HG03439 (cell line): ENCODE measurements at regions not wholly inside any gene's neighbourhood (a gene's known extent, or its start where the extent isn't known, plus 50 kb on each side); places are given as distances from the start of the nearest gene placed in this dataset.
"Not testable (repeated sequence)": the region's sequence is repeated elsewhere in the genome, so short reads cannot be mapped to it uniquely, and the experiment has no call there.

ENCODE experiments used
- ATAC-seq: cut with Tn5 transposase; IDR thresholded peaks from one replicate; pipeline ENCODE4 v1.9.1; 2021; ENCODE audit warnings: mild to moderate bottlenecking, moderate library complexity; ENCODE audit not compliant: unreplicated experiment

DNA sequence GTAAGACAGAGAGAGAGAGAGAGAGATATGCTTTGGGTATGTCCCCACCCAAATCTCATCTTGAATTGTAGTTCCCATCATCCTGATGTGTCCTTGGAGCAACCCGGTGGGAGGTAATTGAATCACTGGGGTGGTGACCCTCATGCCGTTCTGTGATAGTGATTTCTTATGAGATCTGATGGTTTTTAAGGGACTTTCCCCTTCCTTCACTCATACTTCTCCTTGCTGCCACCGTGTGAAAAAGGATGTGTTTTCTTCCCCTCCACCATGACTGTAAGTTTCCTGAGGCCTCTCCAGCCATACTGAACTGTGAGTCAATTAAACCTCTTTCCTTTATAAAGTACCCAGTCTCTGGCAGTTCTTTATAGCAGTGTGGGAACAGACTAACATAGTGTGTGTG, 60.3 kb downstream of the EOMES start:
- ATAC-seq: no peak

- ATAC-seq: peak; percentile 74
These were observed 62.7 kb downstream of the EOMES start for GRCh38 chr3:27659279-27660021.

GRCh38 chr3:27658741-27659140, 63.4 kb downstream of the EOMES start:
- no peak for ATAC-seq

- ATAC-seq: no peak
These were observed 64.3 kb downstream of the EOMES start for GRCh38 chr3:27657871-27658270.

GRCh38 chr3:27657404-27657803, 64.7 kb downstream of the EOMES start:
- ATAC-seq: no peak

- no peak for ATAC-seq
These were observed 65.3 kb downstream of the EOMES start for GRCh38 chr3:27656790-27657189.

DNA sequence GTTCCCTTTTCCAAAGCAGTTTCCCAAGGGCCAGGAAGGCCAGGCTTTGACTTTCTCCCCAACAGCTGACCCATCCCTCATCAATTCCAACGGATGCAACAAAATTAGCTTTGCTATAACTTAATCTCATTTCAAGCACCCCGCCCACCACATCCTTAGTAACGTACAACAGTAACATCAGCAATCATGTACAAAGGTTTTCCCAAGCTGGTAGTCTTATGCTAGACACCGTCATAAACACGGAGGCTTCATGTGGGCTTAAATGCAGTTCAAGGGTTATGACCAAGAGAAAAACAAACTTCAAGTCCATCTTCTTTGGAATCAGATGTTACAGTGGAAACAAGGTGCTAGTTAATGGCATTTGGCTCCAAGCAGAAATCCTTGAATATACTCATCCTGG, 66.6 kb downstream of the EOMES start:
- ATAC-seq: no peak

DNA sequence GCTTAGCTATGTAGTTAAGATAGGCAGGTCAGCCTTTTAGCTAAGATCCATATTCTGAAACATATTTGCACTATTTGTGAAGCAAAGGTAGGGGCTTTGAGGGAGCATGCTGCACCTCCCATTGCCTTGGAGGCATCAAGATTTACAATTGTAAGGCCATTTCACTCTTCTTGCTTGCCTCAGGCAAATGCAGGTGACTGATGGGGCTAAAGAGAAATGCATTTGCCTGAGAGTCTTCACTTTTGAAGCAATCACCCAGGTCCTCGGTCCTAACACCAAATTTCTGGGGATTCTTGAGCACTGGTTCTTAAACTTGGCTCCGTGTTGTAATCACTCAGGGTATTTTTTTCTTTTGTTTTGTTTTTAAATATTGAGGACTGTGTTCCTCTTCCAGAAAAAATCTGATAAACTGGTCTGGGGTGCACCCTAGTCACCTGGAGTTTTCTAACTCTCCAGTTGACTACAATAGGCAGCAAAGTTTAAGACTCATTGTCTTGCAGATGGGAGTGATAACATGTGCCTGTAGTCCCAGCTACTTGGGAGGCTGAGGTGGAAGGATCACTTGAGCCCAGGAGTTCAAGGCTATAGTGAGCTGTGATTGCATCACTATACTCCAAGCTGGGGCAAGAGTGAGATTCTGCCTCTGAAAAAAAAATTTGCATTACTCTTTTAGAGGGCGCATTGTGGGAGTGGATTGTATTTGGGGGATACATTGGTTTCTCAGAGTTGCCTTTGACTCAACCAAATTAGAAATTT, 68.1 kb downstream of the EOMES start:
- ATAC-seq: no peak

DNA sequence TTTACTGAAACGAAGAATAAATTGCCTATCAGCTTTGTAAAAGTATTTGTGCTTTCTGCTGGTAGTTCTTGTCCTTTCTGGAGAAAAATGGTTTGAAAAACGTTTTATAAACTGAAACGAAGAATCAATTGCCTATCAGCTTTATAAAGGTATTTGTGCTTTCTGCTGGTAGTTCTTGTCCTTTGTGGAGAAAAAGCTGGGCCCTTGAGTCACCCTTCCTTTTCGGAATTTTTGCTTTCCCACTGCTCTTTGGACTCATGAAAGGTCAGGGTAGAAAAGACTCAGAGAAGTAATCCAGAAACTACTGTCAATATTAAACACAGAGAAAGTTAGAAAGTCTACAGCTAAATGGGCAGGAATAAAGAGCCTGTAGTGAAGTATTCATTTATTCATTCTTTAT, 72.8 kb downstream of the EOMES start:
- no peak for ATAC-seq

- ATAC-seq: no peak
These were observed 75.2 kb downstream of the EOMES start for GRCh38 chr3:27646896-27647295.

GRCh38 chr3:27644941-27645340, 77.2 kb downstream of the EOMES start:
- ATAC-seq: no peak

- no peak for ATAC-seq
These were observed 78.8 kb downstream of the EOMES start for GRCh38 chr3:27643355-27643754.

GRCh38 chr3:27642796-27643195, 79.3 kb downstream of the EOMES start:
- no peak for ATAC-seq

DNA sequence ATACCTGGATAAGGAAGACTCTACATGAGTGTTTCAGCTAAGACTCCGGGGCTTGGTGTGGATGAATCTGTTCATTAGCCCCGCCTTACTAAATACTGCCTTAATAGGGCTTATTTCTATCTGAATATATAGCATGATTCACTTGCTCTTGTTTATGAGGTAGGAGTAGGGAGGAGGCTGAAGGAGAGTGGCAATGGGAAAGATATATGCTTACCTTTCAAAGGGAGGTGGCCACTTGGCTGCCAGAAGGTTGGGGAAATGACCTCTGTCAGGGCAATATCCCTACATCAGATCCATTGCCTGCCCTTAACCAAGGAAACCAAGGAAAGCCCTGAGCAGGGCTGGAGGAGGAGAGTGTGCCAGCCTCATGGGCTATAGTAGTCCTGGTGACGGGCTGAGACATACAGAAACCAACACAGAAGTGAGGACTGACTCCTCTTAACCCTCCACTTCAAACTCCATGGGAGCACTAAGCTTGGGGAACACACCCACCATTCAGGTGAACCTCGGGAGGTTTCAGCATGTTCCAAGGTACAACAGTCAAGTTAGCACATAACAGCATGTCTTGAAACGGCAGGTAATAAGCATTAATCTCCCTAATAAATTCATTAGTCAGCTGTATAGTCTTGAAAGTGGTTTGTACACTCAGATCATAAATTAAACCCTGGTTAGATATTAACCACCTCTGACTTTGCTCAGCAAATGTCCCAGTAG, 80.1 kb downstream of the EOMES start:
- no peak for ATAC-seq

DNA sequence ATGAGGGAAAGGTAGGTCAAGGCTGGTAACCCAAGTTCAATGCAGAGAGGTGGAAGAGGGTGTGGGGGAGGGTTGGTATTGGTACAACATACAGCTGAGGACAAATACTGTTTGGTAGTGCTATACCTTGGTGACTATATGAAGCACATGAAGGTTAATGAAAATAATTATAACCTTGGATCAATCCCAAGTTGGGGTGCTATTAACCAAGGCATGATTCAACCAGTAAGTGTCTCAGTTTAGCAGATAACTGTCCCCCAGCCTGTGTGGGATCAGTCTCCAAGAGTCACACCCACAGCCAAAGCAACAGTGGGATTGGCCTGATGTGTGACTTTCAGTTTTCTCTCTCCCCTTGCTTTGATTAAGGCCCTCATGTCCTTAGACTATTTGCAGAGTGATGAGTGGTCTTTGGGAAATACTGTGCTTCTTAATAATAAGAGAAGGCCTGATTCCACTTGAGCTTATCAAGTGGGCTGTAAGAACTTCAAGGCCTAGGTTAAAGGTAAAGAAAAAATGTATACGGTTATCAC, 80.8 kb downstream of the EOMES start:
- ATAC-seq: no peak

GRCh38 chr3:27639271-27639670, 82.9 kb downstream of the EOMES start:
- ATAC-seq: no peak

- no peak for ATAC-seq
These were observed 83.5 kb downstream of the EOMES start for GRCh38 chr3:27638594-27638993.

GRCh38 chr3:27637346-27637995, 84.7 kb downstream of the EOMES start:
- ATAC-seq: no peak

- ATAC-seq: not testable (repeated sequence)
These were observed 87.1 kb downstream of the EOMES start for GRCh38 chr3:27635006-27635405.

GRCh38 chr3:27633224-27633545, 88.9 kb downstream of the EOMES start:
- ATAC-seq: peak; percentile 20
